ENCODE measurements at regions not wholly inside any gene's neighbourhood (a gene's known extent, or its start where the extent isn't known, plus 50 kb on each side); places are given as distances from the start of the nearest gene placed in this dataset.

- TF ChIP-seq POLR2AphosphoS5 (IDR thresholded peaks at IDR 0.05; ENCODE audit: control insufficient read depth, insufficient read depth, low read depth, low read length) (no peak), CTCF (IDR thresholded peaks at IDR 0.05 in 2 of 3, conservative IDR thresholded peaks at IDR 0.05 in 1 of 3; ENCODE audit: insufficient read depth in 2 of 3, low read depth in 1 of 3, low read length in 3 of 3) (no peak), NFIC (IDR thresholded peaks at IDR 0.05) (no peak)
Observed at GRCh38 chr17:31699886-31700285, 159.2 kb downstream of the COPRS start.
